ENCODE measurements at regions not wholly inside any gene's neighbourhood (a gene's known extent, or its start where the extent isn't known, plus 50 kb on each side); places are given as distances from the start of the nearest gene placed in this dataset.

DNA sequence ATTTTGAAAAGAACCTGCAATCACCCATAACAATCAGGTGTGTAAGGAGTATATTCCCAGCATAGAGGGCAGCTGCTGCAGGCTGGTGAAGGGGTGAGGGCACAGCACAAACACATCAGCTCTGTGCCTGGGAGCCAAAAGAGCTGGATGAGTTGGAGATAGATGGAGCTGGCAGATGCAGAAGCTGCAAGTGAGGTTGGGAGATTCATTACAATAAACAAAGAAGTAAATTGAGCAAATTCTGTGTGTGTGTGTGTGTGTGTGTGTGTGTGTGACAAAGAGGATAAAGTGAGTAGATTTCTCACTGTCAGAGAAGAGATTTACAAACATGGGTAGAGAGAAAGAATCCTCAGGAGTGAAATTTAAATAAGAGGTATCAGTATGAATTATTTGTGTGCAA is 994.7 kb downstream of the EPHA3 start:
- FAIRE-seq (no peak), ATAC-seq (no peak), DNase-seq (ENCODE audit: low read depth in 1 of 2, low spot score in 1 of 2) (no peak)
- no peak overlapping the region for H3K4me3 ChIP-seq
- TF ChIP-seq JUNB (IDR thresholded peaks at IDR 0.05) (no peak), ZSCAN20 (CRISPR knock-in tag; IDR thresholded peaks at IDR 0.05) (no peak)
- H3K9me3 ChIP-seq, result no peaks in the 10 kb centered on the region
- no peak overlapping the region for H3K27ac ChIP-seq
- ChIA-PET CTCF (no interaction called here), POLR2A (no interaction called here)
- H3K4me2 ChIP-seq, result no peak overlapping the region
- H3K4me1 ChIP-seq, result no peaks in the 10 kb centered on the region

DNA sequence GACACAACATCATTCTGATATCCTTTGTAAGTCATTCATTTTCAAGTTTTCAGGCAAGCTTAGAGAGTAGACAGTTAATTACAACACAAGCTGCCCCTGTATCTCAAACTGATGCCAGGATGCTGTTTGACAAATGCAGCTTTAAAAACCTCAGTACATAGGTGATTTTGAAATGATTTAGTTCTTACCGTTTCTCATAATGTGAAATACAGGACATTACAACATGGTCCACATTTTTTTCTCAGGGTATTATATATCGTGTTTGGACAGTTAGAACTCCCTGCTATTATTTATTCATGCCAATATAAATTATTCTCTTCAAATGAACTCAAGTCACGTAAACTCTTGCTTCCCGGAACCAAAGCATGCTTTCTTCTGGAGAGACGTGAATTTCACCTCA is 1013.9 kb downstream of the EPHA3 start:
- no peak for DNase-seq (ENCODE audit: low read depth in 1 of 2, low spot score in 1 of 2)
- Histone ChIP-seq H3K4me1 (no peaks in the 10 kb centered on the region), H3K27ac (no peak overlapping the region), H3K4me3 (no peak overlapping the region), H3K9me3 (no peaks in the 10 kb centered on the region; the same call in 2 of the 3 replicates), H3K4me2 (no peak overlapping the region)
- TF ChIP-seq ZFP36 (IDR thresholded peaks at IDR 0.05; ENCODE audit: borderline replicate concordance, partially characterized antibody) (no peak), JUNB (IDR thresholded peaks at IDR 0.05) (no peak)
- FAIRE-seq, result no peak
- CTCF ChIA-PET, result no interaction called here
- 29% methylated on average over 5 of the region's 5 CpGs for WGBS (ENCODE audit: missing lambda C conversion rate)
- no peak for ATAC-seq
- POLR2A ChIA-PET, result no interaction called here

DNA sequence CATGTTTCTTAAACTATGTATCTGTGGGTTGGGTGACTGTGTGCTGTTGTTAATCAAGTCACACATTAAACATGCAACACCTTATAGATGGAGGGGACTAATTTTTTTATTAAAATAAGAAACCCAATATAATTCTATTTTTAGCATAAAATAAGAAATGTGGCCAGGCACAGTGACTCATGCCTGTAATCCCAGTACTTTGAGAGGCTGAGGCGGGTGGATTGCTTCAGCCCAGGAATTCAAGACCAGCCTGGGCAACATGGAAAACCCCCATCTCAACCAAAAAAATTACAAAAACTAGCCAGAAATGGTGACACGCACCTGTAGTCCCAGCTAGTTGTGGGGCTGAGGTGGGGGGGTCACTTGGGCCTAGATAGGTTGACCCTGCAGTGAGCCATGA is 1021.0 kb downstream of the EPHA3 start:
- no peak overlapping the region for H3K27ac ChIP-seq
- WGBS (ENCODE audit: missing lambda C conversion rate), result 23% methylated on average over 2 of the region's 2 CpGs
- no peak for DNase-seq (ENCODE audit: low read depth in 1 of 2, low spot score in 1 of 2)
- no peaks in the 10 kb centered on the region for H3K4me1 ChIP-seq
- POLR2A ChIA-PET, result no interaction called here
- no peak overlapping the region for H3K4me3 ChIP-seq
- CTCF ChIA-PET, result no interaction called here
- TF ChIP-seq FOSB (CRISPR knock-in tag; IDR thresholded peaks at IDR 0.05) (no peak), FOSL2 (IDR thresholded peaks at IDR 0.05) (no peak), FOSL2 (CRISPR knock-in tag; IDR thresholded peaks at IDR 0.05) (no peak), TFCP2L1 (CRISPR knock-in tag; IDR thresholded peaks at IDR 0.05) (no peak), TP53 (CRISPR knock-in tag; IDR thresholded peaks at IDR 0.05) (no peak), HOXB13 (CRISPR knock-in tag; IDR thresholded peaks at IDR 0.05; ENCODE audit: low read depth) (no peak), SMC3 (IDR thresholded peaks at IDR 0.05) (no peak), MAZ (IDR thresholded peaks at IDR 0.05; ENCODE audit: borderline replicate concordance, low read depth, low read length) (no peak), PHF8 (IDR thresholded peaks at IDR 0.05; ENCODE audit: borderline replicate concordance, low read depth) (no peak), HOXB5 (CRISPR knock-in tag; IDR thresholded peaks at IDR 0.05) (no peak), SREBF2 (IDR thresholded peaks at IDR 0.05) (no peak), GATA3 (IDR thresholded peaks at IDR 0.05; ENCODE audit: borderline replicate concordance) (no peak)
- TF ChIP-seq, protein P1, sequence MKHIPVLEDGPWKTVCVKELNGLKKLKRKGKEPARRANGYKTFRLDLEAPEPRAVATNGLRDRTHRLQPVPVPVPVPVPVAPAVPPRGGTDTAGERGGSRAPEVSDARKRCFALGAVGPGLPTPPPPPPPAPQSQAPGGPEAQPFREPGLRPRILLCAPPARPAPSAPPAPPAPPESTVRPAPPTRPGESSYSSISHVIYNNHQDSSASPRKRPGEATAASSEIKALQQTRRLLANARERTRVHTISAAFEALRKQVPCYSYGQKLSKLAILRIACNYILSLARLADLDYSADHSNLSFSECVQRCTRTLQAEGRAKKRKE (CRISPR knock-in tag; IDR thresholded peaks at IDR 0.05; ENCODE audit: low read depth), result no peak
- TF ChIP-seq, protein P2, sequence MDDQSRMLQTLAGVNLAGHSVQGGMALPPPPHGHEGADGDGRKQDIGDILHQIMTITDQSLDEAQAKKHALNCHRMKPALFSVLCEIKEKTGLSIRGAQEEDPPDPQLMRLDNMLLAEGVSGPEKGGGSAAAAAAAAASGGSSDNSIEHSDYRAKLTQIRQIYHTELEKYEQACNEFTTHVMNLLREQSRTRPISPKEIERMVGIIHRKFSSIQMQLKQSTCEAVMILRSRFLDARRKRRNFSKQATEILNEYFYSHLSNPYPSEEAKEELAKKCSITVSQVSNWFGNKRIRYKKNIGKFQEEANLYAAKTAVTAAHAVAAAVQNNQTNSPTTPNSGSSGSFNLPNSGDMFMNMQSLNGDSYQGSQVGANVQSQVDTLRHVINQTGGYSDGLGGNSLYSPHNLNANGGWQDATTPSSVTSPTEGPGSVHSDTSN (IDR thresholded peaks at IDR 0.05), result no peak
- no peak overlapping the region for H3K4me2 ChIP-seq
- FAIRE-seq, result no peak
- no peak for ATAC-seq
- H3K9me3 ChIP-seq, result no peaks in the 10 kb centered on the region; the same call in 2 of the 3 replicates

- ChIA-PET POLR2A (no interaction called here), CTCF (no interaction called here)
- no peak for TF ChIP-seq JUNB (IDR thresholded peaks at IDR 0.05)
- no peak for TF ChIP-seq RNF2 (IDR thresholded peaks at IDR 0.05; ENCODE audit: borderline replicate concordance, low read depth)
- TF ChIP-seq ZC3H11A (IDR thresholded peaks at IDR 0.05), result no peak
- TF ChIP-seq FOSB (CRISPR knock-in tag; IDR thresholded peaks at IDR 0.05), result no peak
- TF ChIP-seq HES2 (IDR thresholded peaks at IDR 0.05), result no peak
- no peak for TF ChIP-seq BCL3 (IDR thresholded peaks at IDR 0.05)
- no peak for TF ChIP-seq SREBF2 (IDR thresholded peaks at IDR 0.05)
- no peak for TF ChIP-seq RARB (CRISPR knock-in tag; IDR thresholded peaks at IDR 0.05)
- TF ChIP-seq CHD2 (IDR thresholded peaks at IDR 0.05; ENCODE audit: low read length, partially characterized antibody), result no peak
- TF ChIP-seq, protein P3, sequence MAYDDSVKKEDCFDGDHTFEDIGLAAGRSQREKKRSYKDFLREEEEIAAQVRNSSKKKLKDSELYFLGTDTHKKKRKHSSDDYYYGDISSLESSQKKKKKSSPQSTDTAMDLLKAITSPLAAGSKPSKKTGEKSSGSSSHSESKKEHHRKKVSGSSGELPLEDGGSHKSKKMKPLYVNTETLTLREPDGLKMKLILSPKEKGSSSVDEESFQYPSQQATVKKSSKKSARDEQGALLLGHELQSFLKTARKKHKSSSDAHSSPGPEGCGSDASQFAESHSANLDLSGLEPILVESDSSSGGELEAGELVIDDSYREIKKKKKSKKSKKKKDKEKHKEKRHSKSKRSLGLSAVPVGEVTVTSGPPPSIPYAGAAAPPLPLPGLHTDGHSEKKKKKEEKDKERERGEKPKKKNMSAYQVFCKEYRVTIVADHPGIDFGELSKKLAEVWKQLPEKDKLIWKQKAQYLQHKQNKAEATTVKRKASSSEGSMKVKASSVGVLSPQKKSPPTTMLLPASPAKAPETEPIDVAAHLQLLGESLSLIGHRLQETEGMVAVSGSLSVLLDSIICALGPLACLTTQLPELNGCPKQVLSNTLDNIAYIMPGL (CRISPR knock-in tag; IDR thresholded peaks at IDR 0.05; ENCODE audit: borderline replicate concordance), result no peak
- Histone ChIP-seq H3K27ac (no peak overlapping the region), H3K9me3 (no peaks in the 10 kb centered on the region; the same call in 2 of the 3 replicates), H3K4me2 (no peak overlapping the region), H3K4me3 (no peak overlapping the region), H3K4me1 (no peaks in the 10 kb centered on the region)
- ATAC-seq (no peak), FAIRE-seq (no peak), DNase-seq (ENCODE audit: low read depth in 1 of 2, low spot score in 1 of 2) (no peak)
- 2% methylated on average over 3 of the region's 3 CpGs for WGBS (ENCODE audit: missing lambda C conversion rate)
Measured at GRCh38 chr3:90129730-90130129, 1022.3 kb downstream of the EPHA3 start.
